NCI-H1436 treated with DMSO at 0.1 percent for 48 hours (cell line): ENCODE measurements at regions not wholly inside any gene's neighbourhood (a gene's known extent, or its start where the extent isn't known, plus 50 kb on each side); places are given as distances from the start of the nearest gene placed in this dataset.
"Not testable (repeated sequence)": the region's sequence is repeated elsewhere in the genome, so short reads cannot be mapped to it uniquely, and the experiment has no call there.

Source experiments
- DNase-seq: peaks from one replicate; lab custom pipeline; 2025; lab: John Stamatoyannopoulos, UW

- no peak for DNase-seq
Measured at GRCh38 chr5:102617191-102618187, 118.7 kb upstream of the SLCO6A1 start.

- no peak for DNase-seq
Measured at GRCh38 chr5:102622262-102622661, 123.5 kb upstream of the SLCO6A1 start.

DNA sequence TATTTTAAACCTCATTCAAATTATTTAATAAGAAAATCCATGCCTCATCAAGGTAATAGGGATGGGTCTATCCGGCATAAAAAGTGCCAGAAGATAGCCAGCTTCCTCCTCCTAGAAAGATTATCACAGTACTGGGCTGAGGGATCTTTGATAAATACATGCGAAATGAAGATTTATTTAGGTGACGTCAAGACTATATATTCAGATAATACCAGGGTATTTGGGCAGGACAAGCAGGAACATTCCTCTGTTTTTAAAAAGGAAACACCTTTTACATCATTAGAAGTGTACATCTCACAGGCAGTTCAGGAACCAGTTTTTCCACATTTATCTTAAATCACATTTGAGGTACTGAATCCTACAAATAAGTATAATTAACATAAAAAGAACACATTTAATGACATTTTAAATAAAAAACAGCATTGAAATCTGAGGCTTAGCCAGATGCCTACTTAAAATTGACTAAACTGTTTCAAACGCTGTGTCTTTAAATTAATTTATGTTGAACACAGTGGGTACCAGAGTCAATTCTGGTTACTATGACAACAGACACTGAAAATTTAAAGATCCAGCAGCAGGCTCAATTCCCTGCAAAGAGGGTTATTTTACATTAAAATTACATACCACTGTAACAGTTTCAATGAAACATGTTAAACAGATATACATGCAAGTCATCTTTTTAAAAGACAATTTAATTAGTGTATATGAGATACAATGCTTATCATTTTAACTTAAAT is 124.7 kb upstream of the SLCO6A1 start:
- no peak for DNase-seq

GRCh38 chr5:102624405-102624804 is 125.6 kb upstream of the SLCO6A1 start:
- DNase-seq, result no peak

DNA sequence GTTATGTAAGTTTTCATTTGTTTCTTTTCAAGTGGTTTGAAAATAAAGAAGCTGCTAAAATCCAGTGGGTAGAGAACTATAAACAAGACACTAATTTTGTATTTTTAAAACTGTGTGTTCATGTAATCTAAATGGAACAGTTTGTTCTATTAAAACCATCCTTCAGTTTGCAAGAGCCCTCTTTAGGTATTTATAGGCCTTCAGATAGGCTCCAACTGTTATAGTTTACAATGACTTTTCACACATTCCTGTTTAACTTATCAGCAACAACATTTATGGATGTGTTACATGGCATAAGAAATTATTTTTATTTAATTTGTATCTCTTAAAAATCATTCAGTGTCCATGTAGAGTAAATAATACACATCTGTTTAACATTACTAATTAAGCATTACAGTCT is 126.7 kb upstream of the SLCO6A1 start:
- DNase-seq, result no peak

- DNase-seq, result no peak
Measured at GRCh38 chr5:102625928-102626327, 127.1 kb upstream of the SLCO6A1 start.

GRCh38 chr5:102627315-102627714 is 127.8 kb upstream of the PAM start:
- DNase-seq, result no peak

GRCh38 chr5:102628441-102629175 is 126.5 kb upstream of the PAM start:
- DNase-seq, result no peak

GRCh38 chr5:102629827-102630605 is 125.1 kb upstream of the PAM start:
- no peak for DNase-seq

GRCh38 chr5:102635399-102635798 is 119.7 kb upstream of the PAM start:
- DNase-seq, result not testable (repeated sequence)

DNA sequence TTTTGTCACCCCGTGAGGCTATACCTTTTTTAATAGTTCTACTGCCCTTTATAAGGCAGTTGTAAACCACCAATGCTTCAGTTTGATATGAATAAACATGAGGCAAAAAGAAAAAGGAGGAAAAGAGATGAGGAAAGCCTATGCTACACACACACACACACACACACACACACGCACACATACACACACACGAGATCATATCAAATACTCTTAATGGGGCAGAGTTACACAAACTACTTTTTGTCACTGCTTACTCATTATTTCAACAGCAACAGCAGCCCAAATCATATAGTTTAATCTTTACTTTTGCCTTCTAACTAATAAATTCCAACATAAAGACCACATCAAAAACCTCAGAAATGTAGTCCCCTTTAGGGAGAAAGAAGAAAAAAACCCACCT is 116.8 kb upstream of the PAM start:
- DNase-seq, result no peak

GRCh38 chr5:102638912-102639652 is 116.0 kb upstream of the PAM start:
- no peak for DNase-seq

DNA sequence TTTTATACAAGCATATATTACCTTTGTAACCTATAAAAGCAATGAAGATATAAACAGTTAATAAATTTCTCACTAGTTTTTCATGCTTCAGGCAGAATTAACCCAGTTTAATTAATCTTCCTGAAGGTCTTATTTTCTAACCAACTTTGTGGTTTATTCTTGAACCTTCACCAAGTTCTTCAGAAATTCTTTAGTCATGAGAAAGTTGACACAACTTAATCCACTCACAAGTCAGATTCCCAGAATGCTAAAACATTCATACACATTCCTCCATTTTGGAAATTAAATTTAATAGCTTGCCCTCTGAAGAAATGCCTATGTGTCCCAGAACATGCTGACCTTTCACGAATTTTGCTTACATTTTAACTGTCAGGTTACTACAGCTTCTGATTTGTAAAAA is 105.4 kb upstream of the PAM start:
- DNase-seq, result no peak

- no peak for DNase-seq
Measured at GRCh38 chr5:102651466-102651865, 103.6 kb upstream of the PAM start.

- DNase-seq, result no peak
Measured at GRCh38 chr5:102654559-102655349, 100.4 kb upstream of the PAM start.

DNA sequence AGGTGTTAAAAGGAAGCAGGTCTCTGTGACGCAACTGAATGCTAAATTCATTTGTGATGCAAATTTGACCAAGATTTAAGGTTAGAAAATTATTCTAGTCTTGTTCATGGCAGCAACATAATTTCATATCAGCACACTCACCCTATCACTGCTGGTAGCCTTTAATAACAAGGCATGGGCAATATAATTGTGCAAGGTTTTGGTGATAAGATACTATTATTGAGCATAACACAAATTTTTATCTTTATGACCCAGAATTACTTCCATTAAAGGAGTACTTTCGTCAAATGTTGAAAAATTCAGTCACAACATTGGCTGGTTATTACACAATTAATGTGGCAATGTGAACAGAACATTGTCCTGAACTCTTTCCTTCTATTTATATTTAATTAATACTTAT is 96.0 kb upstream of the PAM start:
- DNase-seq, result no peak

- DNase-seq, result no peak
Measured at GRCh38 chr5:102660111-102660510, 95.0 kb upstream of the PAM start.

DNA sequence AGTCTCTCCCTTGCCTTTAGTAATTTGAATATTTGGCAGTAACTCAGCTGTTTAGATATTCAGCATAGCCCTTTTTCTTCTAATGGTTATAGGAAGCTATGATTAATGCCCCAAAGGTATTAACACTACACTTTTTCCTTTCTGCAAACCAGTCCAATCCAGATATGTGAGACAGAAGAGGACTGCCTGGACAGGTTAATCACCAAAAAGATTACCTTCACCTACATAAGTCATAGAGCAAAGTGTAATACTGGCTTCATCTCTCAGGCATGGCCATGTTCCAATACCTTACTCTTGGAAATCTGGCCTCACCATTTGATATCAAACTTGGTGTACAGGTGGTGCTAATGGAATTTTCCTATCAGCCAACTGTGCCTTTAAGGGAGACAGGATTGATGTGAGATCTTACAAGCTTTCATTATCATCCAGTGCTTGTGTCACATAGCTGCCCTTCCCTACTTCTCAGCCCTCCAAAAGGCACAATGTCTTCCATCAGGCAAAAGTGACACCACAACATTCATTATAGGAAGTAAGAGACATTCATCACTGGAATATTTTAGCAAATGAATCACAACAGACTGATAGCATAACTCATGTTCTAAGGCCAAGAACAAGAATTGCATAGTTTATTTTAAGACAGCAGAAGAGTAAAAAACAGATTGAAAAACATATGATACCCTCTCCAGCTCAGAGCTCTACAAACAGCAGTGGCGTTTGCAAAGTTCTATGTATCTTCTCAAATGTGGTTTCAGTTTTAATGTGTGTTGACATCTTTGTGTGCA is 91.2 kb upstream of the PAM start:
- DNase-seq, result no peak

- no peak for DNase-seq
Measured at GRCh38 chr5:102664616-102665335, 90.3 kb upstream of the PAM start.
